Bronchial epithelial cell (primary cell): ENCODE measurements at regions not wholly inside any gene's neighbourhood (a gene's known extent, or its start where the extent isn't known, plus 50 kb on each side); places are given as distances from the start of the nearest gene placed in this dataset.

ENCODE experiments used
- DNase-seq: peaks from one replicate; pipeline ENCODE4 v3.0.0-alpha.2; 2010; ENCODE audit warnings: low read depth
- FAIRE-seq: peaks from 2 replicates; lab custom pipeline; 2011; peaks lifted over from hg19 to GRCh38; lab: Jason Lieb, UNC
- H3K27me3 ChIP-seq: 2 replicates; pipeline ENCODE4 v1.5.1; 2011; ENCODE audit warnings: low read length; ENCODE audit not compliant: control insufficient read depth, insufficient read depth
- H3K36me3 ChIP-seq: 2 replicates; pipeline ENCODE4 v1.5.1; 2011; ENCODE audit warnings: low read length; ENCODE audit not compliant: control insufficient read depth, insufficient read depth
- H3K4me3 ChIP-seq: 2 replicates; pipeline ENCODE4 v1.5.1; 2011; ENCODE audit warnings: mild to moderate bottlenecking, low read depth, low read length, control low read depth
- TF ChIP-seq, protein P1 (sequence below): IDR thresholded peaks from 2 replicates; pipeline ENCODE4 v1.5.1; 2011; ENCODE audit warnings: mild to moderate bottlenecking, moderate library complexity, low read length, control low read depth, inconsistent platforms; ENCODE audit not compliant: insufficient read depth, severe bottlenecking

- TF ChIP-seq, protein P1, sequence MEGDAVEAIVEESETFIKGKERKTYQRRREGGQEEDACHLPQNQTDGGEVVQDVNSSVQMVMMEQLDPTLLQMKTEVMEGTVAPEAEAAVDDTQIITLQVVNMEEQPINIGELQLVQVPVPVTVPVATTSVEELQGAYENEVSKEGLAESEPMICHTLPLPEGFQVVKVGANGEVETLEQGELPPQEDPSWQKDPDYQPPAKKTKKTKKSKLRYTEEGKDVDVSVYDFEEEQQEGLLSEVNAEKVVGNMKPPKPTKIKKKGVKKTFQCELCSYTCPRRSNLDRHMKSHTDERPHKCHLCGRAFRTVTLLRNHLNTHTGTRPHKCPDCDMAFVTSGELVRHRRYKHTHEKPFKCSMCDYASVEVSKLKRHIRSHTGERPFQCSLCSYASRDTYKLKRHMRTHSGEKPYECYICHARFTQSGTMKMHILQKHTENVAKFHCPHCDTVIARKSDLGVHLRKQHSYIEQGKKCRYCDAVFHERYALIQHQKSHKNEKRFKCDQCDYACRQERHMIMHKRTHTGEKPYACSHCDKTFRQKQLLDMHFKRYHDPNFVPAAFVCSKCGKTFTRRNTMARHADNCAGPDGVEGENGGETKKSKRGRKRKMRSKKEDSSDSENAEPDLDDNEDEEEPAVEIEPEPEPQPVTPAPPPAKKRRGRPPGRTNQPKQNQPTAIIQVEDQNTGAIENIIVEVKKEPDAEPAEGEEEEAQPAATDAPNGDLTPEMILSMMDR: no peak
- Histone ChIP-seq H3K36me3 (no peaks in the 10 kb centered on the region), H3K4me3 (no peak overlapping the region), H3K27me3 (no peaks in the 10 kb centered on the region)
- no peak for DNase-seq
- no peak for FAIRE-seq
Measured at GRCh38 chr4:188245651-188246050, 106.4 kb downstream of the TRIML1 start.

DNA sequence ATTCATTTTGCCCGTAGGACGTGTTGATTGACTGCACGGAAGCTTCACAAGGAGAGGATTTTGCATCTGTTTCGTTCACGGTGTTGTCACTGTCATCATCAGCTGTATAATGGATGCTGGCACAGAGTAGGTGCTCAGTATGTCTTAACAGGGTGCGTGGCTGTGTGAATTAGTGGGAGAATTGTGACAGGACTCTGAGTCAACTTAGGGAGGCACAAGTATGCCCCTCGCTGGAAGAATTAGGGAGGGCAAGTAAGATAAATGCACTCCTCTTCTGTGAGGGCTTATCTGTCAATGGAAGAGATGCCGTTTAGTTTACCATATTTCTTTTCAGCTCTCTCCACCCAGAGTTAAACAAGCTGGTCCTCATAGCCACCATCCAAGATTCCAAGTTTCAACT is 107.2 kb downstream of the TRIML1 start:
- no peak overlapping the region for H3K4me3 ChIP-seq
- no peaks in the 10 kb centered on the region for H3K36me3 ChIP-seq
- peak; percentile 36 for FAIRE-seq
- TF ChIP-seq, protein P1: no peak
- H3K27me3 ChIP-seq: no peaks in the 10 kb centered on the region
- no peak for DNase-seq

DNA sequence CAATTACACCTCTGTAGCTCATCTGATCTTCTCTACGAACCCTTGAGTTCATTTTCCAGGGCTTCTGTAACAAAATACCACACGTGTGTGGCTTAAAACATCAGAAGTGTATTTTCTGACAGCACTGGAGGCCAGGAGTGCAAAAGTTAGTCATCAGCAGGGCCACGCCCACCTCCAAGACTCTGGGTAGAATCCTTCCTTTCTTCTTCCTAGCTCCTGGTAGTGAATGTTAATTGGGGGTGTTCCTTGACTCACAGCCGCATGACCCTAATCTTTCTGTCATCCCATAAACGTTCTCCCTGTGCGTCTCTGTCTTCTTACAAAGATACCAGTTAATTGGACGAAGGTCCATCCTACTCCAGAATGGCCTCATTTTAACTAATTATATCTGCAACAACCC is 115.0 kb downstream of the TRIML1 start:
- Histone ChIP-seq H3K4me3 (no peak overlapping the region), H3K27me3 (no peaks in the 10 kb centered on the region), H3K36me3 (no peaks in the 10 kb centered on the region)
- peak; percentile 12 for DNase-seq
- TF ChIP-seq, protein P1: no peak
- no peak for FAIRE-seq

GRCh38 chr4:188262464-188262863 is 123.2 kb downstream of the TRIML1 start:
- no peaks in the 10 kb centered on the region for H3K36me3 ChIP-seq
- peak; percentile 34 for DNase-seq
- H3K27me3 ChIP-seq: no peaks in the 10 kb centered on the region
- TF ChIP-seq, protein P1: no peak
- H3K4me3 ChIP-seq: no peak overlapping the region
- no peak for FAIRE-seq

DNA sequence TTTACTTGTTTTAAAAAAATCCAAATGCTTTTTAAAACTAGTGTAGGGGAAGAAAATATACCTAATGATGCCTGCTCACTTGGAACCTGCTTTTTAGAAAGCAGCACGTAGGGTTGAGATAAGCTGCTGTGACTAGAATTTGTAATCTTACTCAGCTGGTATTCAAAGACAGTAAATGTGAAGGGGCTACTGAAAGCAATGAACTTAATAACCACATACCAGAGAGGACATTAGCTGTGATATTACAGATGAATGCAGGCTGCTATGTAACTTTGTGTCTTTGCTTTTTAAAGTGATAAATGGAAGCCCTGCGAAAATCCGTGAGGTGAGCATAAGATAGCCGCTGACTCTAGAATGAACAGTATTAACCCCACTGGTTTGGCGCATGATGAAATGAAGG is 124.1 kb downstream of the TRIML1 start:
- no peaks in the 10 kb centered on the region for H3K36me3 ChIP-seq
- H3K4me3 ChIP-seq: no peak overlapping the region
- DNase-seq: no peak
- no peak for FAIRE-seq
- H3K27me3 ChIP-seq: no peaks in the 10 kb centered on the region
- TF ChIP-seq, protein P1: no peak

- FAIRE-seq: no peak
- TF ChIP-seq, protein P1: no peak
- H3K27me3 ChIP-seq: no peaks in the 10 kb centered on the region
- H3K4me3 ChIP-seq: no peak overlapping the region
- H3K36me3 ChIP-seq: no peaks in the 10 kb centered on the region
- peak; percentile 59 for DNase-seq
Measured at GRCh38 chr4:188266386-188266785, 127.1 kb downstream of the TRIML1 start.
